Activated naive CD4-positive, alpha-beta T cell treated with anti-CD3 and anti-CD28 coated beads, Interleukin-2, amount 50 U/mL, for 16 hours (primary cell): ENCODE measurements at regions not wholly inside any gene's neighbourhood (a gene's known extent, or its start where the extent isn't known, plus 50 kb on each side); places are given as distances from the start of the nearest gene placed in this dataset.

ENCODE experiments used
- DNase-seq: peaks from one replicate; pipeline ENCODE4 v3.0.0-alpha.2; 2020

GRCh38 chr4:130214268-130214667 is 1118.3 kb downstream of the C4orf33 start:
- DNase-seq = no peak

- DNase-seq = no peak
Observed at GRCh38 chr4:130233377-130234047, 1137.6 kb downstream of the C4orf33 start.

- no peak for DNase-seq
Observed at GRCh38 chr4:130238121-130238520, 1142.2 kb downstream of the C4orf33 start.

- no peak for DNase-seq
Observed at GRCh38 chr4:130249002-130249401, 1153.0 kb downstream of the C4orf33 start.

GRCh38 chr4:130257271-130257670 is 1161.3 kb downstream of the C4orf33 start:
- no peak for DNase-seq

GRCh38 chr4:130266814-130267213 is 1170.9 kb downstream of the C4orf33 start:
- no peak for DNase-seq

GRCh38 chr4:130288576-130288975 is 1192.6 kb downstream of the C4orf33 start:
- DNase-seq = no peak

GRCh38 chr4:130293692-130294091 is 1197.7 kb downstream of the C4orf33 start:
- no peak for DNase-seq

GRCh38 chr4:130296448-130296847 is 1200.5 kb downstream of the C4orf33 start:
- DNase-seq = no peak

- no peak for DNase-seq
Observed at GRCh38 chr4:130306566-130306965, 1210.6 kb downstream of the C4orf33 start.

- no peak for DNase-seq
Observed at GRCh38 chr4:130309221-130309620, 1213.3 kb downstream of the C4orf33 start.

- DNase-seq = no peak
Observed at GRCh38 chr4:130322439-130322838, 1226.5 kb downstream of the C4orf33 start.

GRCh38 chr4:130329036-130329435 is 1233.1 kb downstream of the C4orf33 start:
- no peak for DNase-seq

- DNase-seq = no peak
Observed at GRCh38 chr4:130333241-130333759, 1237.3 kb downstream of the C4orf33 start.

GRCh38 chr4:130335417-130336194 is 1239.7 kb downstream of the C4orf33 start:
- no peak for DNase-seq

GRCh38 chr4:130336585-130337217 is 1240.7 kb downstream of the C4orf33 start:
- DNase-seq = no peak

GRCh38 chr4:130338851-130339250 is 1242.9 kb downstream of the C4orf33 start:
- no peak for DNase-seq

- DNase-seq = no peak
Observed at GRCh38 chr4:130349745-130350144, 1253.8 kb downstream of the C4orf33 start.

- DNase-seq = no peak
Observed at GRCh38 chr4:130356873-130357272, 1260.9 kb downstream of the C4orf33 start.

GRCh38 chr4:130359542-130359941 is 1263.6 kb downstream of the C4orf33 start:
- DNase-seq = no peak

GRCh38 chr4:130361616-130362015 is 1265.7 kb downstream of the C4orf33 start:
- no peak for DNase-seq

GRCh38 chr4:130368668-130369067 is 1272.7 kb downstream of the C4orf33 start:
- DNase-seq = no peak

GRCh38 chr4:130393231-130393630 is 1297.3 kb downstream of the C4orf33 start:
- DNase-seq = no peak

- DNase-seq = no peak
Observed at GRCh38 chr4:130393642-130394041, 1297.7 kb downstream of the C4orf33 start.
